Midbrain (tissue), 1 donor: ENCODE measurements at regions not wholly inside any gene's neighbourhood (a gene's known extent, or its start where the extent isn't known, plus 50 kb on each side); places are given as distances from the start of the nearest gene placed in this dataset.
"Not testable (repeated sequence)": the region's sequence is repeated elsewhere in the genome, so short reads cannot be mapped to it uniquely, and the experiment has no call there.

Source experiments
- DNase-seq: peaks from one replicate; lab custom pipeline; 2025; lab: John Stamatoyannopoulos, UW

GRCh38 chrX:122913134-122913533 lies 270.9 kb upstream of the GRIA3 start:
- DNase-seq, result no peak

- no peak for DNase-seq
Measured at GRCh38 chrX:122913764-122914163, 270.3 kb upstream of the GRIA3 start.

- no peak for DNase-seq
Measured at GRCh38 chrX:122914256-122914655, 269.8 kb upstream of the GRIA3 start.

- no peak for DNase-seq
Measured at GRCh38 chrX:122934131-122934530, 249.9 kb upstream of the GRIA3 start.

GRCh38 chrX:122940199-122940598 lies 243.9 kb upstream of the GRIA3 start:
- no peak for DNase-seq

GRCh38 chrX:122941806-122942205 lies 242.3 kb upstream of the GRIA3 start:
- DNase-seq, result no peak

GRCh38 chrX:122943918-122944317 lies 240.2 kb upstream of the GRIA3 start:
- no peak for DNase-seq

- DNase-seq, result no peak
Measured at GRCh38 chrX:122945328-122945727, 238.8 kb upstream of the GRIA3 start.

- no peak for DNase-seq
Measured at GRCh38 chrX:122972604-122973003, 211.5 kb upstream of the GRIA3 start.

GRCh38 chrX:122982521-122982920 lies 201.6 kb upstream of the GRIA3 start:
- DNase-seq, result no peak

GRCh38 chrX:123002844-123003243 lies 181.2 kb upstream of the GRIA3 start:
- not testable (repeated sequence) for DNase-seq

GRCh38 chrX:123013141-123013540 lies 170.9 kb upstream of the GRIA3 start:
- DNase-seq, result no peak

GRCh38 chrX:123036401-123036800 lies 147.7 kb upstream of the GRIA3 start:
- no peak for DNase-seq

GRCh38 chrX:123049071-123049625 lies 134.9 kb upstream of the GRIA3 start:
- no peak for DNase-seq

- no peak for DNase-seq
Measured at GRCh38 chrX:123060986-123061385, 123.1 kb upstream of the GRIA3 start.

GRCh38 chrX:123064053-123064452 lies 120.0 kb upstream of the GRIA3 start:
- no peak for DNase-seq

- no peak for DNase-seq
Measured at GRCh38 chrX:123072686-123073385, 111.2 kb upstream of the GRIA3 start.

- DNase-seq, result no peak
Measured at GRCh38 chrX:123075947-123076561, 108.0 kb upstream of the GRIA3 start.

GRCh38 chrX:123077631-123078030 lies 106.4 kb upstream of the GRIA3 start:
- no peak for DNase-seq

- no peak for DNase-seq
Measured at GRCh38 chrX:123080065-123080464, 104.0 kb upstream of the GRIA3 start.

GRCh38 chrX:123081776-123082175 lies 102.3 kb upstream of the GRIA3 start:
- no peak for DNase-seq

- no peak for DNase-seq
Measured at GRCh38 chrX:123083924-123084323, 100.2 kb upstream of the GRIA3 start.

- DNase-seq, result no peak
Measured at GRCh38 chrX:123084797-123085196, 99.3 kb upstream of the GRIA3 start.
